ENCODE measurements at regions not wholly inside any gene's neighbourhood (a gene's known extent, or its start where the extent isn't known, plus 50 kb on each side); places are given as distances from the start of the nearest gene placed in this dataset.

DNA sequence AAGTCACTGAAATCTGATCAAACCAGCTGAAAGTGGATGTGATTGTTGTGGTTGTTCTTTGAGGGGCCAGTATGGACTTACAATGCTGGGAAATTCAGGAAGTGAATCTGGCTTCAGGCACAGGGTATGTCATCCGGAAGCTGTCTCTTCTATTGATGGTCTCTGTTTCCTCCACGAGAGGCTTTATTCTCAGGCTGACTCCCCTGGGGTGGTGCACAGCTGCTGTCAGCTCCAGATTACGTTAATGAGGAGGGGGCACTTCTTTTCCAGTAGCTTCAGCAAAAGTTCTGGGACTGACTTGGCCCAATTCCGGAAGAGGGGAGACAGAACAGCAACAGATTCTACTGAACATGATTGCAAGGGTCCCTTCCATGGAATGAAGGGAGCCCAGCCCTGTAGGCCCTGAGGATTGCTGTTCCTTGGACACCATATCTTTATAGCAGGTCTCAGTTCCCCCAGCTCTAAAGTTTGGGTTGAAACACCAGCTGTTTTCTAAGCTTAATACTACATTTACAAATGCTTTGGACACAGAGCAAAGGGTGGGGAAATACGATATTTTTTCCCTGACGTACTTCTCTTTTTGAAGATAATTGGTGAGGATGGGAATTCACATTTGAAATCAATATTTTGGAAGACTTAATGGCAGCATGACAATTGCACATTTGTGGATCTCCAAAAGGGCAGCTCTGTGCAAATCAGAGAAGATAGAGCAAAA is 400.9 kb downstream of the TSN start:
- H3K4me3 ChIP-seq (replicated peaks; ENCODE audit: insufficient read depth, low read length): no peak overlapping the region
- H3K27me3 ChIP-seq (ENCODE audit: insufficient read depth, poor library complexity, severe bottlenecking): no peaks in the 10 kb centered on the region
- no peak overlapping the region for H3K27ac ChIP-seq (replicated peaks)
- TF ChIP-seq, protein P1, sequence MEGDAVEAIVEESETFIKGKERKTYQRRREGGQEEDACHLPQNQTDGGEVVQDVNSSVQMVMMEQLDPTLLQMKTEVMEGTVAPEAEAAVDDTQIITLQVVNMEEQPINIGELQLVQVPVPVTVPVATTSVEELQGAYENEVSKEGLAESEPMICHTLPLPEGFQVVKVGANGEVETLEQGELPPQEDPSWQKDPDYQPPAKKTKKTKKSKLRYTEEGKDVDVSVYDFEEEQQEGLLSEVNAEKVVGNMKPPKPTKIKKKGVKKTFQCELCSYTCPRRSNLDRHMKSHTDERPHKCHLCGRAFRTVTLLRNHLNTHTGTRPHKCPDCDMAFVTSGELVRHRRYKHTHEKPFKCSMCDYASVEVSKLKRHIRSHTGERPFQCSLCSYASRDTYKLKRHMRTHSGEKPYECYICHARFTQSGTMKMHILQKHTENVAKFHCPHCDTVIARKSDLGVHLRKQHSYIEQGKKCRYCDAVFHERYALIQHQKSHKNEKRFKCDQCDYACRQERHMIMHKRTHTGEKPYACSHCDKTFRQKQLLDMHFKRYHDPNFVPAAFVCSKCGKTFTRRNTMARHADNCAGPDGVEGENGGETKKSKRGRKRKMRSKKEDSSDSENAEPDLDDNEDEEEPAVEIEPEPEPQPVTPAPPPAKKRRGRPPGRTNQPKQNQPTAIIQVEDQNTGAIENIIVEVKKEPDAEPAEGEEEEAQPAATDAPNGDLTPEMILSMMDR (IDR thresholded peaks at IDR 0.05; ENCODE audit: insufficient read depth, low read length): no peak
- TF ChIP-seq SPI1 (IDR thresholded peaks at IDR 0.05; ENCODE audit: borderline replicate concordance, low read depth) (no peak), POLR2AphosphoS5 (IDR thresholded peaks at IDR 0.05; ENCODE audit: low read depth) (no peak), GABPA (IDR thresholded peaks at IDR 0.05; ENCODE audit: low read depth) (no peak)
- TF ChIP-seq, protein P2, sequence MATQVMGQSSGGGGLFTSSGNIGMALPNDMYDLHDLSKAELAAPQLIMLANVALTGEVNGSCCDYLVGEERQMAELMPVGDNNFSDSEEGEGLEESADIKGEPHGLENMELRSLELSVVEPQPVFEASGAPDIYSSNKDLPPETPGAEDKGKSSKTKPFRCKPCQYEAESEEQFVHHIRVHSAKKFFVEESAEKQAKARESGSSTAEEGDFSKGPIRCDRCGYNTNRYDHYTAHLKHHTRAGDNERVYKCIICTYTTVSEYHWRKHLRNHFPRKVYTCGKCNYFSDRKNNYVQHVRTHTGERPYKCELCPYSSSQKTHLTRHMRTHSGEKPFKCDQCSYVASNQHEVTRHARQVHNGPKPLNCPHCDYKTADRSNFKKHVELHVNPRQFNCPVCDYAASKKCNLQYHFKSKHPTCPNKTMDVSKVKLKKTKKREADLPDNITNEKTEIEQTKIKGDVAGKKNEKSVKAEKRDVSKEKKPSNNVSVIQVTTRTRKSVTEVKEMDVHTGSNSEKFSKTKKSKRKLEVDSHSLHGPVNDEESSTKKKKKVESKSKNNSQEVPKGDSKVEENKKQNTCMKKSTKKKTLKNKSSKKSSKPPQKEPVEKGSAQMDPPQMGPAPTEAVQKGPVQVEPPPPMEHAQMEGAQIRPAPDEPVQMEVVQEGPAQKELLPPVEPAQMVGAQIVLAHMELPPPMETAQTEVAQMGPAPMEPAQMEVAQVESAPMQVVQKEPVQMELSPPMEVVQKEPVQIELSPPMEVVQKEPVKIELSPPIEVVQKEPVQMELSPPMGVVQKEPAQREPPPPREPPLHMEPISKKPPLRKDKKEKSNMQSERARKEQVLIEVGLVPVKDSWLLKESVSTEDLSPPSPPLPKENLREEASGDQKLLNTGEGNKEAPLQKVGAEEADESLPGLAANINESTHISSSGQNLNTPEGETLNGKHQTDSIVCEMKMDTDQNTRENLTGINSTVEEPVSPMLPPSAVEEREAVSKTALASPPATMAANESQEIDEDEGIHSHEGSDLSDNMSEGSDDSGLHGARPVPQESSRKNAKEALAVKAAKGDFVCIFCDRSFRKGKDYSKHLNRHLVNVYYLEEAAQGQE (IDR thresholded peaks at IDR 0.05; ENCODE audit: insufficient replicate concordance, low read depth): no peak
- DNase-seq (ENCODE audit: low read depth in 1 of 2, low spot score in 1 of 2): no peak

GRCh38 chr2:122157158-122157557 is 401.7 kb downstream of the TSN start:
- Histone ChIP-seq H3K27me3 (ENCODE audit: insufficient read depth, poor library complexity, severe bottlenecking) (no peaks in the 10 kb centered on the region), H3K4me3 (replicated peaks; ENCODE audit: insufficient read depth, low read length) (no peak overlapping the region), H3K27ac (replicated peaks) (no peak overlapping the region)
- no peak for DNase-seq (ENCODE audit: low read depth in 1 of 2, low spot score in 1 of 2)
- no peak for TF ChIP-seq POLR2AphosphoS5 (IDR thresholded peaks at IDR 0.05; ENCODE audit: low read depth)
- TF ChIP-seq, protein P2 (IDR thresholded peaks at IDR 0.05; ENCODE audit: insufficient replicate concordance, low read depth): no peak
- TF ChIP-seq GABPA (IDR thresholded peaks at IDR 0.05; ENCODE audit: low read depth): no peak
- TF ChIP-seq, protein P1 (IDR thresholded peaks at IDR 0.05; ENCODE audit: insufficient read depth, low read length): no peak
- TF ChIP-seq SPI1 (IDR thresholded peaks at IDR 0.05; ENCODE audit: borderline replicate concordance, low read depth): no peak

- no peak for DNase-seq (ENCODE audit: low read depth in 1 of 2, low spot score in 1 of 2)
- no peak for TF ChIP-seq SPI1 (IDR thresholded peaks at IDR 0.05; ENCODE audit: borderline replicate concordance, low read depth)
- no peak for TF ChIP-seq POLR2AphosphoS5 (IDR thresholded peaks at IDR 0.05; ENCODE audit: low read depth)
- TF ChIP-seq GABPA (IDR thresholded peaks at IDR 0.05; ENCODE audit: low read depth): no peak
- TF ChIP-seq, protein P1 (IDR thresholded peaks at IDR 0.05; ENCODE audit: insufficient read depth, low read length): no peak
Measured at GRCh38 chr2:122163617-122164016, 408.2 kb downstream of the TSN start.

More at GRCh38 chr2:122163617-122164016, 408.2 kb downstream of the TSN start:
- H3K27me3 ChIP-seq (ENCODE audit: insufficient read depth, poor library complexity, severe bottlenecking): no peaks in the 10 kb centered on the region
- no peak overlapping the region for H3K4me3 ChIP-seq (replicated peaks; ENCODE audit: insufficient read depth, low read length)
- H3K27ac ChIP-seq (replicated peaks): no peak overlapping the region

All from HL-60 (cell line).